GM12878 (cell line): ENCODE measurements at regions not wholly inside any gene's neighbourhood (a gene's known extent, or its start where the extent isn't known, plus 50 kb on each side); places are given as distances from the start of the nearest gene placed in this dataset.

Experiments used
- ATAC-seq: fragments of 200-7000 bp; cut with Tn5 transposase; 3 replicates; pipeline ENCODE4 v1.9.1; 2020; ENCODE audit warnings: mild to moderate bottlenecking, moderate library complexity
- BruUV-seq: library from RNA; stranded (reverse); fragments of 400-500 nt; replicated peaks from 2 replicates; lab custom pipeline; 2021; lab: Mats Ljungman, UMichigan
- CTCF ChIA-PET: fragments of 300-600 bp; sonication (Branson Sonifier 250); formaldehyde crosslinking; extraction: SDS; loops from one replicate; lab custom pipeline; 2021; ENCODE audit warnings: inconsistent platforms; lab: Yijun Ruan, JAX
- POLR2A ChIA-PET: fragments of 350-600 bp; formaldehyde crosslinking; extraction: SDS; loops from one replicate; lab custom pipeline; 2021; ENCODE audit warnings: inconsistent platforms; lab: Charles Lee
- RAD21 ChIA-PET: fragments of 300-600 bp; sonication (Branson Sonifier 250); formaldehyde crosslinking; loops from one replicate; lab custom pipeline; 2023; ENCODE audit warnings: antibody characterized with exemption; ENCODE audit not compliant: unreplicated experiment; lab: Charles Lee
- SMC1A ChIA-PET: fragments of 300-600 bp; sonication (Branson Sonifier 250); formaldehyde crosslinking; loops from one replicate; lab custom pipeline; 2023; ENCODE audit not compliant: unreplicated experiment, uncharacterized antibody; lab: Charles Lee
- DNase-seq: peaks from one replicate; pipeline ENCODE4 v3.0.0-alpha.2; 2011; ENCODE audit warnings: low read depth, low spot score
- FAIRE-seq: peaks from 3 replicates; lab custom pipeline; 2011; peaks lifted over from hg19 to GRCh38; lab: Jason Lieb, UNC
- H2AFZ ChIP-seq: 2 replicates; pipeline ENCODE4 v1.6.0; 2011; ENCODE audit warnings: low read depth, low read length, control low read depth; ENCODE audit not compliant: control insufficient read depth
- H3K27ac ChIP-seq: 2 replicates; pipeline ENCODE4 v1.5.1; 2011; ENCODE audit warnings: control low read depth; ENCODE audit not compliant: control insufficient read depth, insufficient read depth
- H3K27me3 ChIP-seq, 2 experiments: replicated peaks in 1 of 2; 2 replicates each; pipeline versions ENCODE4 v1.6.0 to v1.6.1; 2011; ENCODE audit warnings: low read length in 1 of 2; ENCODE audit not compliant: control insufficient read depth in 2 of 2, insufficient read depth in 2 of 2
- H3K36me3 ChIP-seq, 2 experiments: 2 replicates each; pipeline ENCODE4 v1.5.1; 2011; ENCODE audit warnings: low read length in 1 of 2; ENCODE audit not compliant: control insufficient read depth in 2 of 2, insufficient read depth in 2 of 2
- H3K4me1 ChIP-seq: 2 replicates; pipeline ENCODE4 v1.6.1; 2011; ENCODE audit warnings: mild to moderate bottlenecking, low read length, moderate library complexity, mixed read lengths; ENCODE audit not compliant: control insufficient read depth, insufficient read depth
- H3K4me2 ChIP-seq: 2 replicates; pipeline ENCODE4 v1.6.0; 2011; ENCODE audit warnings: control low read depth; ENCODE audit not compliant: control insufficient read depth, insufficient read depth
- H3K4me3 ChIP-seq: fragments of 200-600 bp; sonication (generic); 2 replicates; pipeline ENCODE4 v1.5.1; 2016
- H3K79me2 ChIP-seq: 2 replicates; pipeline ENCODE4 v1.6.0; 2011; ENCODE audit warnings: low read length; ENCODE audit not compliant: control insufficient read depth, insufficient read depth
- H3K9ac ChIP-seq: 2 replicates; pipeline ENCODE4 v1.8.0; 2011; ENCODE audit warnings: low read length, control low read depth, mixed read lengths; ENCODE audit not compliant: control insufficient read depth, insufficient read depth
- H3K9me3 ChIP-seq: replicated peaks from 3 replicates; pipeline ENCODE4 v1.5.1; 2011; ENCODE audit warnings: mild to moderate bottlenecking, low read length; ENCODE audit not compliant: control insufficient read depth, insufficient read depth
- H4K20me1 ChIP-seq: 2 replicates; pipeline ENCODE4 v1.6.0; 2011; ENCODE audit not compliant: control insufficient read depth, insufficient read depth
- BMI1 ChIP-seq: fragments of 450-650 bp; IDR thresholded peaks from 2 replicates; pipeline ENCODE4 v1.6.1; 2016; ENCODE audit warnings: mild to moderate bottlenecking, moderate library complexity, borderline replicate concordance
- BRCA1 ChIP-seq: IDR thresholded peaks from 2 replicates; pipeline ENCODE4 v1.6.1; 2011; ENCODE audit warnings: low read depth, low read length, improper control_type of control experiment
- CREM ChIP-seq: IDR thresholded peaks from 2 replicates; pipeline ENCODE4 v1.6.1; 2014; ENCODE audit warnings: antibody characterized with exemption, low read depth
- ETV6 ChIP-seq, 2 experiments: fragments of 450-650 bp in 1 of 2; IDR thresholded peaks in 1 of 2; conservative IDR thresholded peaks in 1 of 2; 2 replicates each; pipeline ENCODE4 v1.6.1; 2014; ENCODE audit warnings: antibody characterized with exemption in 1 of 2, borderline replicate concordance in 1 of 2, low read depth in 1 of 2, mild to moderate bottlenecking in 1 of 2, moderate library complexity in 1 of 2
- HSF1 ChIP-seq: fragments of 150-350 bp; IDR thresholded peaks from 2 replicates; pipeline ENCODE4 v1.6.1; 2014; ENCODE audit warnings: mild to moderate bottlenecking, low read depth, low read length
- IKZF1 ChIP-seq: fragments of 450-650 bp; conservative IDR thresholded peaks from 2 replicates; pipeline ENCODE4 v1.6.1; 2017; ENCODE audit warnings: antibody characterized with exemption, mild to moderate bottlenecking
- MXI1 ChIP-seq: fragments of 150-350 bp; IDR thresholded peaks from 2 replicates; pipeline ENCODE4 v1.6.1; 2011; ENCODE audit warnings: low read depth, mild to moderate bottlenecking, inconsistent platforms, low read length, improper control_type of control experiment
- NR2F1 ChIP-seq: fragments of 450-650 bp; conservative IDR thresholded peaks from 2 replicates; pipeline ENCODE4 v1.6.1; 2017; ENCODE audit warnings: mild to moderate bottlenecking
- PAX8 ChIP-seq: fragments of 450-650 bp; IDR thresholded peaks from 2 replicates; pipeline ENCODE4 v1.6.1; 2017; ENCODE audit warnings: mild to moderate bottlenecking, moderate library complexity
- POU2F2 ChIP-seq: IDR thresholded peaks from 3 replicates; pipeline ENCODE4 v1.6.1; 2011; ENCODE audit warnings: low read depth, mild to moderate bottlenecking, low read length, borderline replicate concordance
- RELA ChIP-seq: fragments of 450-650 bp; IDR thresholded peaks from 2 replicates; pipeline ENCODE4 v1.8.0; 2014; ENCODE audit warnings: borderline replicate concordance; ENCODE audit not compliant: partially characterized antibody
- SMARCA5 ChIP-seq: fragments of 450-650 bp; IDR thresholded peaks from 2 replicates; pipeline ENCODE4 v1.6.1; 2017; ENCODE audit warnings: mild to moderate bottlenecking
- STAT3 ChIP-seq: IDR thresholded peaks from 2 replicates; pipeline ENCODE4 v1.6.1; 2011; ENCODE audit warnings: low read depth, low read length, improper control_type of control experiment
- SUZ12 ChIP-seq: fragments of 200-600 bp; sonication (generic); IDR thresholded peaks from one replicate; pipeline ENCODE4 v1.6.1; 2018; ENCODE audit warnings: antibody characterized with exemption, mild to moderate bottlenecking; ENCODE audit not compliant: unreplicated experiment
- TCF12 ChIP-seq: IDR thresholded peaks from 2 replicates; pipeline ENCODE4 v1.6.1; 2011; ENCODE audit warnings: low read depth, mild to moderate bottlenecking, low read length
- ZBED1 ChIP-seq: IDR thresholded peaks from 2 replicates; pipeline ENCODE4 v1.6.1; 2016; ENCODE audit warnings: borderline replicate concordance
- ZBTB11 ChIP-seq: fragments of 450-650 bp; formaldehyde crosslinking; IDR thresholded peaks from 2 replicates; pipeline ENCODE4 v1.5.0; 2022; ENCODE audit warnings: mild to moderate bottlenecking, missing genetic modification characterization
- ZNF24 ChIP-seq: fragments of 450-650 bp; IDR thresholded peaks from 2 replicates; pipeline ENCODE4 v1.6.1; 2017; ENCODE audit warnings: antibody characterized with exemption, mild to moderate bottlenecking
- ZNF384 ChIP-seq: IDR thresholded peaks from 2 replicates; pipeline ENCODE4 v1.6.1; 2012; ENCODE audit warnings: low read depth, mild to moderate bottlenecking, low read length, improper control_type of control experiment, borderline replicate concordance
- WGBS: methylation state at CpG from one replicate; pipeline ENCODE4 v1.1.6; 2016; ENCODE audit warnings: low lambda C conversion rate; ENCODE audit not compliant: insufficient replicate concordance, insufficient coverage; ENCODE audit errors: missing lambda C conversion rate; 5-methylcytosine and 5-hydroxymethylcytosine counted together
- in situ Hi-C: fragments of 300-500 bp; cut with MboI; formaldehyde crosslinking; loops from 9 replicates; pipeline ENCODE4 v1.14.3; 2018; ENCODE audit warnings: mixed read lengths
- intact Hi-C: fragments of 100-400 bp; cut with micrococcal nuclease; formaldehyde crosslinking; loops from one replicate; pipeline ENCODE4 v1.14.2; 2022; ENCODE audit not compliant: unreplicated experiment

DNA sequence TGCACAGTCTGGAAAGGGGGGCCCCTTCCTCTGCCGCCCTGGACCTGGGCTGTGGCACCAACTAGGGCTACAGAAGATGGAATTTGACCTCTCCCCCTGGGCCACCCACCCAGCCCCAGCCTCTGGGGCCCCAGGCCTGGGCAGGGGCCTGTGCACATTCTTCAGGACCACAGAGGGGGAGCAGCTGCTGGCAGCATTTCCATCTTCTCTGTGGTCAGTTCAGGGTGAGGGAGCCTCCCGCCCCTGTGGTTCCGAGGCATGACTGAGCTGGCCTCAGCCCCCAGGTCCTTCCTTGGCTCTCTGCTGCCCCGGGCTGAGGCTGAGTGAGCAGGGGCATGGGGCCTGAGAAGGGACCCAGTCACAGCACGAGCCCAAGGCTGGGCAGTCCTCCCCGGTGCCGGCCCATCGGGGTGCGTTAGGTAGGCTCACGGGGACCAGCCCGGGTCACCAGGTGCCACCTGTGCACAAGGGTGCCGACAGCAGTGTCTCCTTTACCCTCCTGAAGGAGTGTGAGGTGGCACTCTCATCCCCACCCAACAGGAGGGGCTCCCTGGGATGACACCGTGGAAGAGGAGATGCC, 63.2 kb downstream of the UNCX start:
- Histone ChIP-seq H2AFZ (no peak overlapping the region), H3K79me2 (no peaks in the 10 kb centered on the region), H3K36me3 (no peaks in the 10 kb centered on the region), H3K4me1 (no peaks in the 10 kb centered on the region), H3K9me3 (no peaks in the 10 kb centered on the region), H3K27ac (no peak overlapping the region), H3K4me3 (no peak overlapping the region), H3K9ac (no peak overlapping the region), H3K4me2 (no peak overlapping the region), H4K20me1 (no peaks in the 10 kb centered on the region), H3K27me3 (no peaks in the 10 kb centered on the region; a peak in 1 of 4 replicates)
- ChIA-PET CTCF (interaction anchor here (0.5 kb wide), 1 partner anchor 12 kb away, joined by 3 read pairs; no protein-coding TSS in a partner anchor), RAD21 (no interaction called here), SMC1A (no interaction called here), POLR2A (no interaction called here)
- intact Hi-C loops (no loop called here), in situ Hi-C loops (no loop called here)
- no TSS peak for BruUV-seq
- ATAC-seq (no peak), FAIRE-seq (no peak), DNase-seq (no peak)
- TF ChIP-seq MXI1, result no peak
- no peak for TF ChIP-seq HSF1
- no peak for TF ChIP-seq PAX8
- no peak for TF ChIP-seq SUZ12
- no peak for TF ChIP-seq STAT3
- no peak for TF ChIP-seq ZNF384
- no peak for TF ChIP-seq POU2F2
- TF ChIP-seq BMI1, result no peak
- no peak for TF ChIP-seq IKZF1
- TF ChIP-seq ZBTB11 (CRISPR knock-in tag), result no peak
- no peak for TF ChIP-seq BRCA1
- TF ChIP-seq ZBED1, result no peak
- TF ChIP-seq ETV6 (conservative IDR thresholded peaks at IDR 0.05 in 1 of 2, IDR thresholded peaks at IDR 0.05 in 1 of 2; ENCODE audit: borderline replicate concordance in 1 of 2, low read depth in 1 of 2), result no peak
- no peak for TF ChIP-seq CREM
- no peak for TF ChIP-seq ZNF24
- TF ChIP-seq SMARCA5, result no peak
- TF ChIP-seq RELA, result no peak
- no peak for TF ChIP-seq NR2F1
- no peak for TF ChIP-seq TCF12
- WGBS, result 56% methylated on average over 12 of the region's 13 CpGs
